ENCODE measurements at regions not wholly inside any gene's neighbourhood (a gene's known extent, or its start where the extent isn't known, plus 50 kb on each side); places are given as distances from the start of the nearest gene placed in this dataset.

GRCh38 chr22:25484521-25485315 is 79.8 kb upstream of the GRK3 start:
- DNase-seq = no peak
- H2AFZ ChIP-seq (replicated peaks; ENCODE audit: low read length, poor library complexity) = no peak overlapping the region
- CTCF ChIA-PET = no interaction called here
- in situ Hi-C loops (cut with MboI; ENCODE audit: low sequenced_read_pairs) (no loop called here), intact Hi-C loops (cut with micrococcal nuclease) (no loop called here), dilution Hi-C loops (cut with HindIII; ENCODE audit: low sequenced_read_pairs, unreplicated experiment) (no loop called here)
- H3K4ac ChIP-seq (ENCODE audit: low read depth, low read length) = no peak overlapping the region
- no peak overlapping the region for H4K8ac ChIP-seq (ENCODE audit: low read depth in 2 of 2, low read length in 2 of 2)
- no peak overlapping the region for H3K18ac ChIP-seq (ENCODE audit: low read depth, low read length)
- H2BK20ac ChIP-seq (ENCODE audit: low read depth, low read length) = no peak overlapping the region
- H3K4me1 ChIP-seq (ENCODE audit: control insufficient read depth, insufficient read depth, low read length) = 0 out of 2 replicates have a peak, but pooled peaks cover 5% of the 10 kb centered on the region
- H2BK5ac ChIP-seq (ENCODE audit: low read depth, low read length, poor library complexity, severe bottlenecking) = no peak overlapping the region
- H3K79me1 ChIP-seq (ENCODE audit: low read depth in 1 of 2, low read length in 2 of 2) = no peaks in the 10 kb centered on the region
- no peak overlapping the region for H3K4me3 ChIP-seq (ENCODE audit: insufficient read depth, low read depth, low read length)
- no peak overlapping the region for H3K27ac ChIP-seq (ENCODE audit: insufficient read depth, low read length)
- H3K23ac ChIP-seq (ENCODE audit: low read depth, low read length) = no peak overlapping the region
- no peak overlapping the region for H2AK5ac ChIP-seq (ENCODE audit: low read depth, low read length)
- no peaks in the 10 kb centered on the region for H3K27me3 ChIP-seq (ENCODE audit: control insufficient read depth, insufficient read depth, low read length)
- WGBS, 2 experiments (ENCODE audit: extremely low coverage in 2 of 2, insufficient read length in 1 of 2) = 94% methylated on average over 2 of the region's 3 CpGs; no CpG with 5 or more reads in 1 of the 2 experiments
- H2BK15ac ChIP-seq (ENCODE audit: low read depth, low read length) = no peak overlapping the region
- H2BK120ac ChIP-seq (ENCODE audit: low read depth, low read length) = no peak overlapping the region
- H4K20me1 ChIP-seq (ENCODE audit: insufficient read depth, low read length) = peaks cover 16% of the 10 kb centered on the region
- H3K9ac ChIP-seq (ENCODE audit: low read depth, low read length) = no peak overlapping the region
- no peak for TF ChIP-seq CTCF (conservative IDR thresholded peaks at IDR 0.05; ENCODE audit: low read depth, low read length)
- TF ChIP-seq SMC3 (IDR thresholded peaks at IDR 0.05; ENCODE audit: low read depth, low read length) = no peak
- TF ChIP-seq NFE2L2 (IDR thresholded peaks at IDR 0.05; ENCODE audit: low read depth, low read length) = no peak
- TF ChIP-seq BHLHE40 (IDR thresholded peaks at IDR 0.05; ENCODE audit: low read depth, low read length) = no peak
- H2AK9ac ChIP-seq (replicated peaks; ENCODE audit: low read depth, low read length, poor library complexity) = no peak overlapping the region
- peaks cover 17% of the 10 kb centered on the region for H3K36me3 ChIP-seq (ENCODE audit: control insufficient read depth, insufficient read depth, low read length)
- BruUV-seq (replicated peaks) = no TSS peak
- H3K56ac ChIP-seq (ENCODE audit: extremely low read depth, insufficient read depth, low read length) = no peak overlapping the region
- ATAC-seq (ENCODE audit: low read depth) = no peak
- POLR2A ChIA-PET (ENCODE audit: unreplicated experiment) = interaction anchor here (0.5 kb wide), 1 partner anchor 33 kb away, joined by 3 read pairs; no protein-coding TSS in a partner anchor
- H4K5ac ChIP-seq (ENCODE audit: low read depth, low read length) = no peak overlapping the region
- H3K9me3 ChIP-seq (ENCODE audit: control insufficient read depth, insufficient read depth, low read length) = no peaks in the 10 kb centered on the region
- H3K9me1 ChIP-seq (ENCODE audit: insufficient read depth, low read length) = peaks cover 6% of the 10 kb centered on the region; the same call in 1 of the 2 replicates
- no peak overlapping the region for H3K14ac ChIP-seq (replicated peaks; ENCODE audit: low read depth, low read length)
- H3K4me2 ChIP-seq (ENCODE audit: low read depth, low read length) = no peak overlapping the region
- H4K91ac ChIP-seq (ENCODE audit: insufficient read depth, low read depth, low read length) = no peak overlapping the region

All from IMR-90 (cell line).